GM18519 (cell line): ENCODE measurements at regions not wholly inside any gene's neighbourhood (a gene's known extent, or its start where the extent isn't known, plus 50 kb on each side); places are given as distances from the start of the nearest gene placed in this dataset.
"Not testable (repeated sequence)": the region's sequence is repeated elsewhere in the genome, so short reads cannot be mapped to it uniquely, and the experiment has no call there.

ENCODE experiments used
- ATAC-seq: cut with Tn5 transposase; IDR thresholded peaks from one replicate; pipeline ENCODE4 v1.9.1; 2021; ENCODE audit warnings: mild to moderate bottlenecking, moderate library complexity; ENCODE audit not compliant: unreplicated experiment, low FRiP score

DNA sequence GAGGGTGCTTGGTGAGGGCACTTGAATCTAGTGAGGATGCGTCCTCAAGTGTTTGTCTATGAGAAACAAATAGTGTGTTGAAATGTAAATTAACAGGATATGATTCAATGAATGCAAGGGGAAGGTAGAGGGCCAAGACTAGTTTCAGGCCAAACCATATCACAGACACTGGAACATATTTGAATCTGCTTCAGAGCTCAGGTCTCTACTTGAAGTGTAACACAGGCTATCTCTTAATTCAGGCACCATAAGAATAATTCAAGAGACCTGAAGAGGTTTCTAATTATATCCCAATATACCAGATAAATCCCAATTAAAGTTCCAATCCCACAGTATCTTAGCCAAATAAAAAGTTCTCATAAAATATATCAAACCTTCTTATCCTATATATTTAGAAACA is 146.5 kb upstream of the INTU start:
- ATAC-seq, result no peak

DNA sequence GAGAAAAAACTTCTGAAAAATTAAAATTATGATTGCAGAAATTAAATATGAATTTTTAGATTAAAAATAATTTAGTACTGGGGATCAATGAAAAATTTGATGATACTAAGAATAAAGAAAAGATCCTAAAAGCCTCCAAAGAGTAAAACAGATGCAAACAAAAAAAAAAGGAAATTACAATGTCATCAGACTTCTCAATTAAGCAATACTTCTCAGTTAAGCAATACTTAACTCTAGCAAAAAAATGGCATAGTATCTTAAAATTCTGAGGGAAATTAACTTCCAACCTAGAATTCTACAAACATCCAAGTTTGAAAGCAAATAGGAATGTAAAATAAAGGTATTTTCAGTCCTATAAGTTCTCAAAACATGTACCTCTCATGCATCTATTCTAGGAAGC is 141.2 kb upstream of the INTU start:
- ATAC-seq, result no peak

GRCh38 chr4:127496875-127497274 is 135.9 kb upstream of the INTU start:
- not testable (repeated sequence) for ATAC-seq

DNA sequence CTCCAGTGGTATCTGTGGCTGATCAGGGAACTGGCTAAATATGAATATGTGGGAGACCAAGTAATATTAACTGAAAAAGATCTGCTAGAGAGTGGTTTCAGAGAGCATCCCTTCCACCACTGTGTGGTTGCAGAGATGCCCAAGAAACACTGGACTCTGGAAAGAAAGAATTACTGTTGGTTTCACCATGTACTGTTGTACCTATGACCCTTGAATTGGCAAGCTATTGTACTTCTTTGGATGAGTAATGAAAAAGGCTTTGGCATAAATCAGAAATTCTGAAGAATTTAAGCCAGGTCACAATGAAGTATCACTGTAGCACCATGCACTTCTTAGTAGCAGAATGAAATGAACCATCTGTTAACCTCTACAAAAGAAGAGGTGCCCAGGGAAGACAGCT is 134.4 kb upstream of the INTU start:
- no peak for ATAC-seq

GRCh38 chr4:127500242-127500641 is 132.5 kb upstream of the INTU start:
- ATAC-seq, result no peak

GRCh38 chr4:127501103-127501502 is 131.7 kb upstream of the INTU start:
- no peak for ATAC-seq

- ATAC-seq, result no peak
Observed at GRCh38 chr4:127503111-127503510, 129.6 kb upstream of the INTU start.

DNA sequence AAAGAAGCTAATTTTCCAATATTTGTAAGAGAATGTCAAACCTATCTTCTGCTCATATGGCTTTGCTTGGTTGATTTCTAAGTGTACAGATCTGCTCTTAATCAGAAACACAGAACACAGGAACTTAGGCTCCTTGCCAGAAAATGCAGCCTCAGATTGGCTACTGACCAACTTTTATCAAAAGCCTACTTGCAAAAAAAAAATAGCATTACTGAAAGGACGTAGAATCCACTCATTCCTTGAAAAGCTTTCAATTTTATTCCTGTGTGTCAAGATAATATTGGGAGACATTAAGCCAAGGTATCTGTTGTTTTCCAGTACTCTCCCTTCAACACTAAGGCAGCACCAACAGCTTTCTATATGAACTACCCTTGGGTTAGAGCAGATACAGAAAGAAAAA is 127.6 kb upstream of the INTU start:
- ATAC-seq, result no peak

DNA sequence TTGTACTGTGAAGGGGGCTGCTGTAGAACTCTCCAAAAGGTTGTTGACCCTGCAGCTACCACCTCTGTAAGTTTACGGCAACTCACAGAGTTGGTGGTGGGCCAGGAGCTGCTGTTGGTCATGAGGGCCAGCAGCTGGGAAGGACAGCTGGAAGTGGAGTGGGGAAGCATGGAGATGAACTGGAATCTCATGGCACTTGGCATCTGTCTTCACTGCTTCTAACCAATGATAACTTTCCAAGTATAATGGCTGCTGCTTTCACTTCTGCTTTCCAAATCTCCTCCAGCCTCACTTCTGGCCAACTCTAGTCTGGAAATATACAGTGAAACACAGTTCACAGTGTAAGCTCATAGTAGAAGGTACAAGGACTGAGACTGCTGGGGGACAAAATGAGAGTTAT is 126.5 kb upstream of the INTU start:
- no peak for ATAC-seq

DNA sequence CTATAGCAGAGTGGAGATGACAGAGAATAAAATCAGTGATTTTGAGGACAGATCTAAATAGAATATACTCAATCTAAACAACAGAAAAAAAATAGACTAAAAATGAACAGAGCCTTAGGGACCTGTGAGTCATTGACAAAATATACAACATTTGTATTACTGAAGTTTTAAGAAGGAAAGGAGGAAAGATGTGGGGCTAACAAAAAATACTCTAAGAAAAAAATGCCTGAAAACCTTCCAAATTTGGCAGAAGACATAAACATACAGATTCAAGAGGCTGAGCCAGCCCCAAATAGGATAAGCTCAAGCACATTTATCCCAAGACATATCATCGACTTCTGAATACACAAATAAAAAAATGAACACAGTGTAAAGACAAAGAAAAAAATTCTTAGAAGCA is 123.6 kb upstream of the INTU start:
- ATAC-seq, result no peak

- not testable (repeated sequence) for ATAC-seq
Observed at GRCh38 chr4:127512672-127513071, 120.1 kb upstream of the INTU start.

- not testable (repeated sequence) for ATAC-seq
Observed at GRCh38 chr4:127515259-127515658, 117.5 kb upstream of the INTU start.

DNA sequence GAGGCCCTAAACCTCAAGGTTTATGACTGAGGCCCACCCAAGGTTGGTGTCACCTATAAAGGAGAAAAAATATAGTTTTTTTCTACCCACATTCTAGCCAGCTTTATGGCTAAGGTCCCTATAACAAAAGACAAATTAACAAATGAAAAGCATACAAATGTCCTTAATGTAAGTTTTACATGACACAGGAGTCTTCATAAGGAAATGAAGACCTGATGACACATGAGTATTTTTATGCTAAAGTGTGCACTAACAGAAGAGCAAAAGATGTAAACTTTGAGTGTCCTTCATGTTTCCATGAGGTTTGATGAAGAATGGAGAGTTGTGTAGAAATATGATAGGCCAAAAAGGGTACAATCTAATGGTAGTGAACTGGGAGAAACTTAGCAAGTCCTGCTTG is 114.7 kb upstream of the INTU start:
- no peak for ATAC-seq

DNA sequence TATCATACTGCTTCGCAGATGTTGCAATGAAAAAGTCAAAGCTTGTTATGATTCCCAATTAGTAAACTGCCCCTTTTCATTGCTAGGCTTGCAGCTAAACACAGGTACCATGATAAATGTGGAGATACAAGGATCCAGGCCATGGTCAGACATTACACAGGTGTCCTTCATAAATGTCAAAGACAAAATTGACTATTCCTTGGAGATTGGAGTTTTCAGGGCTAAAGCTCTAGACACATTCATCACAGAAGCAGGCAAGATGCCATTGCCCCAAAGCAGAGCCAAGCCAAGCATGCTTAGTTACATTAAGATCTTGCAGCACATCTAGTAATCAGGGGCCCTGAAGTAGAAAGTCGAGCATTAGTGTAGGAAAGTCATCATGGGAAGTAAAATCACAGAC is 111.3 kb upstream of the INTU start:
- no peak for ATAC-seq

DNA sequence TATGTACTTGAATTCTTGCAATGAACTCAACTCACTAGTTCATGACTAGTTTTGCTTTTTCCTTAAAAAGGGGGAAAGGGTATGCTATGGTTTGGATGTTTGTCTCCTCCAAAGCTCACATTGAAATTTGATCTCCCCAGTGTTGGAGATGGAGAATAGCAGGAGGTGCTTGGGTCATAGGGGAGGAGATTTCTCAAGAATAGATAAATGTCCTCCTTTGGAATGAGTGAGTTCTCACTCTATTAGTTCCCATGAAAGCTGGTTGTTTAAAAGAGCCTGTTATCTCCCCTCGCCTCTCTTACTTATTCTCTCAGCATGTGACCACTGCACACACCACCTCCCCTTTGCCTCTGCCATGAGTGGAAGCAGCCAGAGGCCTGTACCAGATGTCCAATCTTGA is 109.4 kb upstream of the INTU start:
- ATAC-seq, result no peak

DNA sequence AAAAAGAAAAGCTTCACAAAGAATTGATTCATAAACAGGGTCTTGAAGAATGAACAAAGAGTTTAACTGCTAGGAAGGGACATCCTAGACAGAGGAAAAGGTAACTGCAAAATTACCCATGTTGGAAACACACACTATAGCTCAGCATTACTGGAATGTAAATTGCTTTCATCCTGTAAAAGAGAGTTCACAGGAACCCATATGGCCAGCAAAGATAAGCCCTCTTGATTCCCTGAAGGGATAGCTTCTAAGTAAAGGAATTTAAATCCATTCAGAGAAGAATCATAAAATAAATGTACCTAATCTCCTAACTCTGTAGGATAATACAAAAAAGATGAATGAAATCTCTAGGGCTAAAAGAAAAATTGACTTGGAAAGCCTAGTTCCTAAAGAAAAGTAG is 107.1 kb upstream of the INTU start:
- no peak for ATAC-seq

GRCh38 chr4:127528302-127528701 is 104.5 kb upstream of the INTU start:
- no peak for ATAC-seq

- ATAC-seq, result not testable (repeated sequence)
Observed at GRCh38 chr4:127529879-127530278, 102.9 kb upstream of the INTU start.

- ATAC-seq, result no peak
Observed at GRCh38 chr4:127533028-127533700, 99.6 kb upstream of the INTU start.

DNA sequence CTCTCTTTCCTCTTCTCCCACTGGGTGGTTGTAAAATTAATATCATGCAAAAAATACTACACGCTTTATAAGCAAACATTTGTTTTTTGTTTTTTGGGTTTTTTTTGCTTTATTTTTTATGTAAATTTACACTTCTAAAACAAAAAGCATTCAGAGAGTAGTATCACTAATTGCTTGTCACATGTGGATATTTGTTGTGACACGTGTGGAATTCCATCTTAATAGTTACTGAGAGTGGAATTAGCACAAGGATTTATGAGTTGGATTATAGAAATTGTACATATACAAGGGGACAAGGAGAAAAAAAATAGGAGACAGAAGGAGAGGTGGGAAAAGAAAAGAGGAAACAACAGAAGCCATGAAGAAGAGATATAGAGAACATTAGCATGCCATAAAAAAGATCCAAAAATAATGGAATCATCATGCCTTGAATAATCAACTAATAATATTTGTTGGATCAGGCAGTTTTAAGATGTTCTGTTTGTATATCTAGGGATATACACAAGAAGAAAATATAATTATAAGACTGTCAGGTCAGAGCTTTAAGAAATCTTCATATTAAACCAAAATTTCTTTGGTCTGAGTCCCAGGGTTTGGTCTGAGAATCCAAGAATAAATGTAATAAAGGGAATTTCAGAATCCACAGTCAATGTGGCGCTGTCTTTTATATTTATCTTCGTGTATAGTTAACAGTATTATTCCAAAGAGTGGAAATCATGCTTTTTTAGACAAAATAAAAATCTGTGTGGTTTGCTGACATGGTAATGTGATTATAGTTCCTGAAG is 98.5 kb upstream of the INTU start:
- ATAC-seq, result no peak

GRCh38 chr4:127538016-127538415 is 94.7 kb upstream of the INTU start:
- no peak for ATAC-seq

DNA sequence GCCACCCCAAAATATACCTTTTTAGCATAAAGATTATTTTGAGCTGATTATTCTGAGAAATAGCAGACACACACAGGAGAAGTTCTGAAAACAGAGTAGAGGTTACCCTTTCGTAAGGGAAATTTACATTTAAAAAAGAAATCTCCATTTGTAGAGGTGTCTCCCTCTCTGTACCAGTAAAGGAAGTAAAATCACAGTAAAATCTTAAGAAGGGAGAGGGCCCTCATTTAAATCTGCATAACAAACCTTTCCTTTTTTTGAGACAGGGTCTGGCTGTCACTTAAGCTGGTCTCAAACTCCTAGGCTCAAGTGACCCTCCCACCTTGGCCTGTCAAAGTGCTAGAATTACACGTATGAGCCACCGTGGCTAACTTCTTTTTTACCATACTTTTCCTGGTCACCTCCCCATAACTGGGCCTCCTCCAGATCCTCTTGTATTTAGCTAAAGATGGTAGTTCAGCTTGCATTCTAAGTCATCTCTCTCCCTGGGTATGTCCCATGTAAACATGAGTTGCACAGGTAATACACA is 92.2 kb upstream of the INTU start:
- ATAC-seq, result no peak
